B cell (primary cell): ENCODE measurements at regions not wholly inside any gene's neighbourhood (a gene's known extent, or its start where the extent isn't known, plus 50 kb on each side); places are given as distances from the start of the nearest gene placed in this dataset.

Experiments
- ATAC-seq: fragments of 200-7000 bp; cut with Tn5 transposase; one replicate; pipeline ENCODE4 v1.10.0; 2021; ENCODE audit warnings: low read depth, mild to moderate bottlenecking, moderate number of reproducible peaks, moderate library complexity
- CTCF ChIA-PET: fragments of 350-600 bp; sonication (Branson Sonifier 250); formaldehyde crosslinking; loops from one replicate; lab custom pipeline; 2021; ENCODE audit warnings: antibody characterized with exemption, inconsistent platforms; lab: Charles Lee
- POLR2A ChIA-PET: fragments of 350-600 bp; sonication (Branson Sonifier 250); formaldehyde crosslinking; loops from one replicate; lab custom pipeline; 2021; ENCODE audit warnings: antibody characterized with exemption; lab: Charles Lee
- DNase-seq: peaks from one replicate; pipeline ENCODE4 v3.0.0; 2013
- H2AFZ ChIP-seq: 2 replicates; pipeline ENCODE4 v1.6.1; 2012; ENCODE audit warnings: mild to moderate bottlenecking, low read depth, low read length; ENCODE audit not compliant: insufficient read depth, poor library complexity, severe bottlenecking
- H3K27ac ChIP-seq, 2 donors: 1 replicate in 1 of 2; 2 replicates in 1 of 2; pipeline ENCODE4 v1.5.1; 2012 to 2013; ENCODE audit warnings: low read length in 2 of 2, mild to moderate bottlenecking in 2 of 2, moderate library complexity in 1 of 2
- H3K27me3 ChIP-seq, 4 experiments: fragments of 200-600 bp in 1 of 4; sonication (generic) in 1 of 4; replicated peaks in 1 of 4; 1 replicate in 2 of 4; 2 replicates in 2 of 4; pipeline versions ENCODE4 v1.6.1 to v1.7.0; 2013 to 2016; ENCODE audit warnings: low read length in 3 of 4, mild to moderate bottlenecking in 2 of 4, mixed read lengths in 1 of 4, moderate library complexity in 1 of 4; ENCODE audit not compliant: insufficient read depth in 4 of 4, control insufficient read depth in 3 of 4; ENCODE audit errors: control extremely low read depth in 1 of 4
- H3K36me3 ChIP-seq, 2 experiments: replicated peaks in 1 of 2; 1 replicate in 1 of 2; 2 replicates in 1 of 2; pipeline versions ENCODE4 v1.6.1 to v1.7.1; 2013; ENCODE audit warnings: low read length in 1 of 2; ENCODE audit not compliant: insufficient read depth in 2 of 2, control insufficient read depth in 1 of 2; ENCODE audit errors: control extremely low read depth in 1 of 2, extremely low read depth in 1 of 2
- H3K4me1 ChIP-seq, 2 donors: fragments of 200-600 bp in 1 of 2; sonication (generic) in 1 of 2; 1 replicate in 1 of 2; 2 replicates in 1 of 2; pipeline versions ENCODE4 v1.5.1 to v1.6.1; 2013 to 2017; ENCODE audit warnings: low read length in 2 of 2; ENCODE audit not compliant: control insufficient read depth in 2 of 2, insufficient read depth in 2 of 2
- H3K4me2 ChIP-seq: replicated peaks from 2 replicates; pipeline ENCODE3; 2012; ENCODE audit warnings: mild to moderate bottlenecking, low read depth, low read length; ENCODE audit not compliant: poor library complexity, severe bottlenecking
- H3K4me3 ChIP-seq, 5 experiments: fragments of 200-600 bp in 1 of 5; sonication (generic) in 1 of 5; 1 replicate in 3 of 5; 2 replicates in 2 of 5; pipeline versions ENCODE4 v1.5.1 to v1.7.0; 2011 to 2016; ENCODE audit warnings: low read length in 4 of 5, mild to moderate bottlenecking in 4 of 5, low read depth in 2 of 5, control low read depth in 1 of 5, moderate library complexity in 1 of 5; ENCODE audit not compliant: insufficient read depth in 1 of 5; ENCODE audit errors: control extremely low read depth in 1 of 5, extremely low read depth in 1 of 5
- H3K79me2 ChIP-seq: fragments of 200-600 bp; sonication (generic); one replicate; pipeline ENCODE4 v1.6.0; 2016; ENCODE audit warnings: low read length; ENCODE audit not compliant: control insufficient read depth, insufficient read depth
- H3K9ac ChIP-seq: fragments of 200-600 bp; sonication (generic); 2 replicates; pipeline ENCODE4 v1.6.1; 2017; ENCODE audit warnings: mild to moderate bottlenecking, low read length, moderate library complexity
- H3K9me3 ChIP-seq, 3 donors: one replicate each; pipeline versions ENCODE4 v1.6.1 to v1.7.1; 2013; ENCODE audit warnings: low read length in 2 of 3; ENCODE audit not compliant: control insufficient read depth in 2 of 3, insufficient read depth in 1 of 3; ENCODE audit errors: control extremely low read depth in 1 of 3
- H4K20me1 ChIP-seq: 2 replicates; pipeline ENCODE4 v1.6.0; 2012; ENCODE audit warnings: mild to moderate bottlenecking, low read length; ENCODE audit not compliant: insufficient read depth, control insufficient read depth, poor library complexity, severe bottlenecking
- H3K27ac Mint-ChIP-seq: one replicate; pipeline ENCODE4 v1.8.0; 2021; ENCODE audit warnings: mixed read lengths
- H3K27me3 Mint-ChIP-seq: one replicate; pipeline ENCODE4 v1.8.0; 2021; ENCODE audit warnings: mixed read lengths
- H3K4me1 Mint-ChIP-seq: one replicate; pipeline ENCODE4 v1.8.0; 2021; ENCODE audit warnings: mixed read lengths
- H3K4me3 Mint-ChIP-seq: one replicate; pipeline ENCODE4 v1.8.0; 2021; ENCODE audit warnings: mixed read lengths
- H3K9me3 Mint-ChIP-seq: one replicate; pipeline ENCODE4 v1.8.0; 2022; ENCODE audit warnings: mixed read lengths; ENCODE audit not compliant: insufficient read depth
- CTCF ChIP-seq: fragments of 200-600 bp; IDR thresholded peaks from one replicate; pipeline ENCODE4 v1.8.0; 2022; ENCODE audit warnings: antibody characterized with exemption, mild to moderate bottlenecking
- EZH2 ChIP-seq: IDR thresholded peaks from 2 replicates; pipeline ENCODE4 v1.6.1; 2012; ENCODE audit warnings: borderline replicate concordance, low read depth, mild to moderate bottlenecking, moderate library complexity, low read length; ENCODE audit not compliant: insufficient read depth, poor library complexity, severe bottlenecking
- WGBS: methylation state at CpG from one replicate; pipeline ENCODE4 v1.1.5; 2013; ENCODE audit warnings: missing lambda C conversion rate; ENCODE audit not compliant: insufficient coverage; 5-methylcytosine and 5-hydroxymethylcytosine counted together
- intact Hi-C: fragments of 100-400 bp; cut with micrococcal nuclease; formaldehyde crosslinking; loops from one replicate; pipeline ENCODE4 v1.10.0; 2022

DNA sequence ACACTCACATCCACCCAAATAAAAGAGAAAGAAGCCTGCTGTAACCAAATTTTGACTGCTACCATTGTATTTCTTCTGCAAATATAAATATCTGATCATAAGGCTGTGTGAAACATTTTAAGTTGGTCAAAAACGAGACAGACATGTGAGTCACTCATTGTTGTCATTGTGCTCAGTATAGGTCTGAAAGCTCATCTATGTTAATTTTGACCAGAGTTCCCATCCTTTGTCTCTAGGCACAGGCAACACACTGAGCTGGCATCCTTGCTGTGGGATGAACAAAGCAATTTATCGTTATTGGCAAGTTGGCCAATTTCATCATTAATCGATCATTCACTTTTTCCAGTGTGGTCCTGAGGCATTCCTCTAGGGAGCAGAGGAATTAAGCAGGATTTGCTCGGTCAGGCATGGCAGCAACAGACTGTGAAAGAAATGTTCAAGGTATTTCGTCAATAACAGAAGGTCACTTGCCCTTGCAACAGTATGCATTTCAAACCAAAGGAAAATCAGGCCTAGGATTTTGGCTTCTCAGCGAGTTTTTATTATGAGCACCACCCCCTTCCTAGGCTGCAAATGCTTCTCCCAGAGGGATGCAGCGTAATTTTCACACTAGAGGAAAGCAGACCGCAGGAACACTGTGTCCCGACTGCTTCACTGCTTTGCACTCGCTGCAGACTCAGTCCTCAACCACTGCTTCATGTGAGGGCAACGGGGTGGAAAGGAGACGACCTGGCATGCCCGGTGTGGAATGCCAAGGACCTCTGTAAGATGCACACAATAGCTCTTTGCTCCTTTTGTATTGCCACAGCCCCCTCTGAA, 87.9 kb upstream of the SMYD2 start:
- H3K27ac Mint-ChIP-seq, result no peak overlapping the region
- no peak overlapping the region for H3K4me2 ChIP-seq

More for the DNA sequence above, 87.9 kb upstream of the SMYD2 start:
- Mint-ChIP-seq H3K27me3 (peaks cover 52% of the 10 kb centered on the region), H3K4me3 (no peak overlapping the region), H3K4me1 (no peaks in the 10 kb centered on the region), H3K9me3 (no peaks in the 10 kb centered on the region)
- Histone ChIP-seq H2AFZ (no peak overlapping the region), H3K79me2 (no peaks in the 10 kb centered on the region), H3K9me3 (no peaks in the 10 kb centered on the region), H3K27ac (no peak overlapping the region), H3K4me3 (no peak overlapping the region), H3K4me1 (no peaks in the 10 kb centered on the region), H3K36me3 (no peaks in the 10 kb centered on the region), H3K9ac (no peak overlapping the region), H3K27me3 (peaks cover 0 to 9% (median 9%) of the 10 kb centered on the region in 4 experiments), H4K20me1 (no peaks in the 10 kb centered on the region)
- TF ChIP-seq CTCF (no peak), EZH2 (no peak)
- ATAC-seq, result no peak
- CTCF ChIA-PET, result no interaction called here
- 75% methylated on average over 10 of the region's 13 CpGs for WGBS
- no peak for DNase-seq
- intact Hi-C loops, result no loop called here
- POLR2A ChIA-PET, result no interaction called here
